ENCODE measurements at regions not wholly inside any gene's neighbourhood (a gene's known extent, or its start where the extent isn't known, plus 50 kb on each side); places are given as distances from the start of the nearest gene placed in this dataset.

GRCh38 chr9:91082731-91083130 is 279.0 kb downstream of the AUH start:
- no peak for DNase-seq (ENCODE audit: low spot score)
- in situ Hi-C loops (cut with HindIII; ENCODE audit: low sequenced_read_pairs): no loop called here

- no peak for DNase-seq (ENCODE audit: low spot score)
- in situ Hi-C loops (cut with HindIII; ENCODE audit: low sequenced_read_pairs): no loop called here
Observed at GRCh38 chr9:91084896-91085516, 276.7 kb downstream of the AUH start.

GRCh38 chr9:91085517-91086291 is 276.0 kb downstream of the AUH start:
- in situ Hi-C loops (cut with HindIII; ENCODE audit: low sequenced_read_pairs): no loop called here
- no peak for DNase-seq (ENCODE audit: low spot score)

- DNase-seq (ENCODE audit: low spot score): no peak
- in situ Hi-C loops (cut with HindIII; ENCODE audit: low sequenced_read_pairs): no loop called here
Observed at GRCh38 chr9:91086657-91087461, 274.9 kb downstream of the AUH start.

GRCh38 chr9:91087462-91087759 is 274.3 kb downstream of the AUH start:
- in situ Hi-C loops (cut with HindIII; ENCODE audit: low sequenced_read_pairs): no loop called here
- DNase-seq (ENCODE audit: low spot score): no peak

GRCh38 chr9:91089405-91090129 is 272.2 kb downstream of the AUH start:
- peak; percentile 30 for DNase-seq (ENCODE audit: low spot score)
- in situ Hi-C loops (cut with HindIII; ENCODE audit: low sequenced_read_pairs): no loop called here

- in situ Hi-C loops (cut with HindIII; ENCODE audit: low sequenced_read_pairs): no loop called here
- DNase-seq (ENCODE audit: low spot score): no peak
Observed at GRCh38 chr9:91090130-91090410, 271.6 kb downstream of the AUH start.

- DNase-seq (ENCODE audit: low spot score): no peak
- in situ Hi-C loops (cut with HindIII; ENCODE audit: low sequenced_read_pairs): no loop called here
Observed at GRCh38 chr9:91092214-91092613, 269.5 kb downstream of the AUH start.

- DNase-seq (ENCODE audit: low spot score): no peak
- in situ Hi-C loops (cut with HindIII; ENCODE audit: low sequenced_read_pairs): no loop called here
Observed at GRCh38 chr9:91094324-91095088, 267.2 kb downstream of the AUH start.

GRCh38 chr9:91098203-91098850 is 263.4 kb downstream of the AUH start:
- DNase-seq (ENCODE audit: low spot score): no peak
- in situ Hi-C loops (cut with HindIII; ENCODE audit: low sequenced_read_pairs): no loop called here

- in situ Hi-C loops (cut with HindIII; ENCODE audit: low sequenced_read_pairs): no loop called here
- DNase-seq (ENCODE audit: low spot score): peak; percentile 59
Observed at GRCh38 chr9:91099436-91099835, 262.3 kb downstream of the AUH start.

GRCh38 chr9:91100878-91101450 is 260.8 kb downstream of the AUH start:
- no peak for DNase-seq (ENCODE audit: low spot score)
- in situ Hi-C loops (cut with HindIII; ENCODE audit: low sequenced_read_pairs): no loop called here

- DNase-seq (ENCODE audit: low spot score): no peak
- in situ Hi-C loops (cut with HindIII; ENCODE audit: low sequenced_read_pairs): no loop called here
Observed at GRCh38 chr9:91101611-91102168, 260.0 kb downstream of the AUH start.

GRCh38 chr9:91102269-91102668 is 259.4 kb downstream of the AUH start:
- DNase-seq (ENCODE audit: low spot score): no peak
- in situ Hi-C loops (cut with HindIII; ENCODE audit: low sequenced_read_pairs): no loop called here

GRCh38 chr9:91103931-91104330 is 257.8 kb downstream of the AUH start:
- in situ Hi-C loops (cut with HindIII; ENCODE audit: low sequenced_read_pairs): no loop called here
- no peak for DNase-seq (ENCODE audit: low spot score)

GRCh38 chr9:91106415-91107081 is 255.2 kb downstream of the AUH start:
- no peak for DNase-seq (ENCODE audit: low spot score)
- in situ Hi-C loops (cut with HindIII; ENCODE audit: low sequenced_read_pairs): no loop called here

GRCh38 chr9:91111226-91111625 is 250.5 kb downstream of the AUH start:
- in situ Hi-C loops (cut with HindIII; ENCODE audit: low sequenced_read_pairs): no loop called here
- no peak for DNase-seq (ENCODE audit: low spot score)

GRCh38 chr9:91111876-91112275 is 249.8 kb downstream of the AUH start:
- in situ Hi-C loops (cut with HindIII; ENCODE audit: low sequenced_read_pairs): no loop called here

More at GRCh38 chr9:91111876-91112275, 249.8 kb downstream of the AUH start:
- DNase-seq (ENCODE audit: low spot score): peak; percentile 86

Data from G401 (cell line).